Loucy (cell line): ENCODE measurements at regions not wholly inside any gene's neighbourhood (a gene's known extent, or its start where the extent isn't known, plus 50 kb on each side); places are given as distances from the start of the nearest gene placed in this dataset.

Source experiments
- H2AFZ ChIP-seq: fragments of 200-600 bp; sonication (generic); 2 replicates; pipeline ENCODE4 v1.6.0; 2016; ENCODE audit warnings: antibody characterized with exemption, mild to moderate bottlenecking, low read length, moderate library complexity
- H3F3A ChIP-seq: fragments of 200-600 bp; 2 replicates; pipeline ENCODE4 v1.6.0; 2016; ENCODE audit warnings: antibody characterized with exemption, low read depth, mild to moderate bottlenecking
- H3K27me3 ChIP-seq: fragments of 200-600 bp; sonication (generic); 2 replicates; pipeline ENCODE4 v1.6.1; 2014; ENCODE audit warnings: low read length, mild to moderate bottlenecking; ENCODE audit not compliant: insufficient read depth, poor library complexity, severe bottlenecking
- H3K36me3 ChIP-seq: fragments of 200-600 bp; sonication (generic); 2 replicates; pipeline ENCODE4 v1.6.1; 2016; ENCODE audit warnings: low read length; ENCODE audit not compliant: insufficient read depth
- H3K4me1 ChIP-seq: fragments of 200-600 bp; sonication (generic); 2 replicates; pipeline ENCODE4 v1.5.1; 2014; ENCODE audit warnings: low read length, mild to moderate bottlenecking; ENCODE audit not compliant: insufficient read depth, poor library complexity, severe bottlenecking
- H3K4me2 ChIP-seq: fragments of 200-600 bp; sonication (generic); 2 replicates; pipeline ENCODE4 v1.6.0; 2014; ENCODE audit warnings: antibody characterized with exemption, low read length, low read depth, mild to moderate bottlenecking; ENCODE audit not compliant: poor library complexity, severe bottlenecking
- H3K4me3 ChIP-seq: fragments of 200-600 bp; sonication (generic); 2 replicates; pipeline ENCODE4 v1.5.1; 2014; ENCODE audit warnings: low read length, mild to moderate bottlenecking, mixed read lengths; ENCODE audit not compliant: poor library complexity, severe bottlenecking
- H3K79me2 ChIP-seq: fragments of 200-600 bp; sonication (generic); 2 replicates; pipeline ENCODE4 v1.6.1; 2014; ENCODE audit warnings: low read length; ENCODE audit not compliant: insufficient read depth
- H3K9ac ChIP-seq: fragments of 200-600 bp; sonication (generic); 2 replicates; pipeline ENCODE4 v1.6.0; 2014; ENCODE audit warnings: mild to moderate bottlenecking, low read depth, low read length, moderate library complexity; ENCODE audit not compliant: poor library complexity, severe bottlenecking
- H3K9me2 ChIP-seq: fragments of 200-600 bp; sonication (generic); replicated peaks from 2 replicates; pipeline ENCODE4 v1.6.1; 2016; ENCODE audit warnings: low read depth, low read length, mixed read lengths
- H3K9me3 ChIP-seq: fragments of 200-600 bp; sonication (generic); 2 replicates; pipeline ENCODE4 v1.6.1; 2014; ENCODE audit warnings: mild to moderate bottlenecking, antibody characterized with exemption, low read length, low read depth; ENCODE audit not compliant: insufficient read depth
- H4K20me1 ChIP-seq: fragments of 200-600 bp; sonication (generic); 2 replicates; pipeline ENCODE4 v1.6.0; 2014; ENCODE audit warnings: antibody characterized with exemption, low read length, mild to moderate bottlenecking; ENCODE audit not compliant: insufficient read depth, poor library complexity, severe bottlenecking
- CTCF ChIP-seq: fragments of 200-600 bp; sonication (generic); conservative IDR thresholded peaks from 2 replicates; pipeline ENCODE4 v1.5.1; 2014; ENCODE audit warnings: mild to moderate bottlenecking, antibody characterized with exemption, low read length
- EZH2phosphoT487 ChIP-seq: fragments of 200-600 bp; IDR thresholded peaks from 2 replicates; pipeline ENCODE4 v1.6.1; 2018; ENCODE audit warnings: antibody characterized with exemption, mild to moderate bottlenecking, moderate library complexity, borderline replicate concordance

GRCh38 chr1:69506311-69506710 lies 61.4 kb upstream of the LRRC7 start:
- no peaks in the 10 kb centered on the region for H3K9me3 ChIP-seq
- no peak overlapping the region for H3K4me3 ChIP-seq
- no peaks in the 10 kb centered on the region for H3K36me3 ChIP-seq
- H4K20me1 ChIP-seq, result no peaks in the 10 kb centered on the region
- H3K9me2 ChIP-seq, result no peaks in the 10 kb centered on the region
- no peak overlapping the region for H3K9ac ChIP-seq
- TF ChIP-seq CTCF (no peak), EZH2phosphoT487 (no peak)
- H2AFZ ChIP-seq, result no peak overlapping the region
- H3K4me1 ChIP-seq, result no peaks in the 10 kb centered on the region
- no peak overlapping the region for H3K4me2 ChIP-seq
- H3K27me3 ChIP-seq, result no peaks in the 10 kb centered on the region
- no peaks in the 10 kb centered on the region for H3K79me2 ChIP-seq
- H3F3A ChIP-seq, result no peaks in the 10 kb centered on the region

GRCh38 chr1:69506721-69507120 lies 61.0 kb upstream of the LRRC7 start:
- no peak for TF ChIP-seq EZH2phosphoT487
- TF ChIP-seq CTCF, result no peak
- H3K9ac ChIP-seq, result no peak overlapping the region
- no peaks in the 10 kb centered on the region for H3K4me1 ChIP-seq
- H3K27me3 ChIP-seq, result no peaks in the 10 kb centered on the region
- H3K4me2 ChIP-seq, result no peak overlapping the region
- no peaks in the 10 kb centered on the region for H3K9me3 ChIP-seq
- H2AFZ ChIP-seq, result no peak overlapping the region
- H3K4me3 ChIP-seq, result no peak overlapping the region
- no peaks in the 10 kb centered on the region for H3F3A ChIP-seq
- H3K36me3 ChIP-seq, result no peaks in the 10 kb centered on the region
- no peaks in the 10 kb centered on the region for H4K20me1 ChIP-seq
- no peaks in the 10 kb centered on the region for H3K9me2 ChIP-seq
- no peaks in the 10 kb centered on the region for H3K79me2 ChIP-seq

- H3K79me2 ChIP-seq, result no peaks in the 10 kb centered on the region
- H3K4me3 ChIP-seq, result no peak overlapping the region
- no peaks in the 10 kb centered on the region for H3K36me3 ChIP-seq
- H3K27me3 ChIP-seq, result no peaks in the 10 kb centered on the region
- H4K20me1 ChIP-seq, result no peaks in the 10 kb centered on the region
- H3K4me1 ChIP-seq, result no peaks in the 10 kb centered on the region
- H3K9ac ChIP-seq, result no peak overlapping the region
- H3K4me2 ChIP-seq, result no peak overlapping the region
- H3K9me2 ChIP-seq, result no peaks in the 10 kb centered on the region
- H2AFZ ChIP-seq, result no peak overlapping the region
- H3F3A ChIP-seq, result no peaks in the 10 kb centered on the region
- TF ChIP-seq CTCF (no peak), EZH2phosphoT487 (no peak)
- no peaks in the 10 kb centered on the region for H3K9me3 ChIP-seq
These were observed 57.7 kb upstream of the LRRC7 start for GRCh38 chr1:69510026-69510425.
